Activated B cell treated with CpG ODN at 0.5 μM for 24 hours (primary cell): ENCODE measurements at regions not wholly inside any gene's neighbourhood (a gene's known extent, or its start where the extent isn't known, plus 50 kb on each side); places are given as distances from the start of the nearest gene placed in this dataset.

Experiments used
- ATAC-seq: fragments of 200-7000 bp; cut with Tn5 transposase; one replicate; pipeline ENCODE4 v1.10.0; 2021; ENCODE audit warnings: low read depth, mild to moderate bottlenecking, moderate library complexity
- CTCF ChIA-PET: fragments of 350-600 bp; sonication (Branson Sonifier 250); formaldehyde crosslinking; loops from one replicate; lab custom pipeline; 2021; ENCODE audit warnings: antibody characterized with exemption; lab: Charles Lee
- POLR2A ChIA-PET: fragments of 350-600 bp; sonication (Branson Sonifier 250); formaldehyde crosslinking; loops from one replicate; lab custom pipeline; 2021; ENCODE audit warnings: antibody characterized with exemption; lab: Charles Lee
- DNase-seq: peaks from one replicate; pipeline ENCODE4 v3.0.0; 2022
- H3K27ac Mint-ChIP-seq: one replicate; pipeline ENCODE4 v1.8.0; 2020; ENCODE audit warnings: mixed read lengths
- H3K27me3 Mint-ChIP-seq: one replicate; pipeline ENCODE4 v1.8.0; 2021; ENCODE audit warnings: mixed read lengths
- H3K36me3 Mint-ChIP-seq: one replicate; pipeline ENCODE4 v1.8.0; 2021; ENCODE audit warnings: low read depth, mixed read lengths
- H3K4me1 Mint-ChIP-seq: one replicate; pipeline ENCODE4 v1.8.0; 2021; ENCODE audit warnings: mixed read lengths
- H3K4me3 Mint-ChIP-seq: one replicate; pipeline ENCODE4 v1.8.0; 2020; ENCODE audit warnings: mild to moderate bottlenecking, mixed read lengths
- H3K9me3 Mint-ChIP-seq: one replicate; pipeline ENCODE4 v1.8.0; 2020; ENCODE audit warnings: mixed read lengths
- intact Hi-C: fragments of 100-400 bp; cut with micrococcal nuclease; formaldehyde crosslinking; loops from one replicate; pipeline ENCODE4 v1.15.1; 2024
- TF ChIP-seq, protein P1 (sequence below): fragments of 200-600 bp; IDR thresholded peaks from one replicate; pipeline ENCODE4 v1.8.0; 2022; ENCODE audit warnings: antibody characterized with exemption, mild to moderate bottlenecking

DNA sequence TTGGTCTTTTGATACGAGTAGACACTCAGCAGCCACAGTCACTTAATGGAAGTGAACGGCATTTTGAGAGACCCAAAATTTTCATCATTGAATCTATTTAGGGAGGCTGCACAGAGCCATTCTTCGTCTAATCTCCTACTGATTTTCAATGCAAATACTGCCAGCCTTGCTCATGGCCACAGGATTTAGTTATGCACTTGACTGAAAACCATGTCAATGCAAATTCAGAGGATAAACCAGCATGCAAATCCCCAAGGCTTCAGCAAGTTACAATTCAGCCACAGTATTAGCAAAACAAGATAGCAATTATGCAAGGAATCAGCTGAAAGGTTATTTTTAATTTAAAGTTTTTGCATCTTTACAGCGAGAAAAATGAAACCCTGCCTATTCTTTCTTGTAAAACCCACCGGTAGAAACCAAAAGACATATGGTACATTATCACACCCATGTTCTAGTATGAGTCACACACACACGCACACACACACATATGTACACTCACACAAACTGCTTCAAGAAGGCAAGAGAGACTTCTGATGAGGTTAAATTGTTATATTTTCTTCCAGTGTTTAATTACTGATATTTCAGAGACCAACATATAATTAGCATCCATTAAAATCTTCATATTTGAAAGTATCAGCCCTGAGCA is 985.3 kb upstream of the FLRT2 start:
- H3K27ac Mint-ChIP-seq = no peak overlapping the region
- CTCF ChIA-PET = no interaction called here
- ATAC-seq (no peak), DNase-seq (no peak)
- H3K4me1 Mint-ChIP-seq = no peaks in the 10 kb centered on the region
- H3K9me3 Mint-ChIP-seq = peaks cover 10% of the 10 kb centered on the region
- H3K27me3 Mint-ChIP-seq = no peaks in the 10 kb centered on the region
- no peak overlapping the region for H3K4me3 Mint-ChIP-seq
- TF ChIP-seq, protein P1, sequence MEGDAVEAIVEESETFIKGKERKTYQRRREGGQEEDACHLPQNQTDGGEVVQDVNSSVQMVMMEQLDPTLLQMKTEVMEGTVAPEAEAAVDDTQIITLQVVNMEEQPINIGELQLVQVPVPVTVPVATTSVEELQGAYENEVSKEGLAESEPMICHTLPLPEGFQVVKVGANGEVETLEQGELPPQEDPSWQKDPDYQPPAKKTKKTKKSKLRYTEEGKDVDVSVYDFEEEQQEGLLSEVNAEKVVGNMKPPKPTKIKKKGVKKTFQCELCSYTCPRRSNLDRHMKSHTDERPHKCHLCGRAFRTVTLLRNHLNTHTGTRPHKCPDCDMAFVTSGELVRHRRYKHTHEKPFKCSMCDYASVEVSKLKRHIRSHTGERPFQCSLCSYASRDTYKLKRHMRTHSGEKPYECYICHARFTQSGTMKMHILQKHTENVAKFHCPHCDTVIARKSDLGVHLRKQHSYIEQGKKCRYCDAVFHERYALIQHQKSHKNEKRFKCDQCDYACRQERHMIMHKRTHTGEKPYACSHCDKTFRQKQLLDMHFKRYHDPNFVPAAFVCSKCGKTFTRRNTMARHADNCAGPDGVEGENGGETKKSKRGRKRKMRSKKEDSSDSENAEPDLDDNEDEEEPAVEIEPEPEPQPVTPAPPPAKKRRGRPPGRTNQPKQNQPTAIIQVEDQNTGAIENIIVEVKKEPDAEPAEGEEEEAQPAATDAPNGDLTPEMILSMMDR = no peak
- H3K36me3 Mint-ChIP-seq = no peaks in the 10 kb centered on the region
- POLR2A ChIA-PET = no interaction called here
- intact Hi-C loops = no loop called here

DNA sequence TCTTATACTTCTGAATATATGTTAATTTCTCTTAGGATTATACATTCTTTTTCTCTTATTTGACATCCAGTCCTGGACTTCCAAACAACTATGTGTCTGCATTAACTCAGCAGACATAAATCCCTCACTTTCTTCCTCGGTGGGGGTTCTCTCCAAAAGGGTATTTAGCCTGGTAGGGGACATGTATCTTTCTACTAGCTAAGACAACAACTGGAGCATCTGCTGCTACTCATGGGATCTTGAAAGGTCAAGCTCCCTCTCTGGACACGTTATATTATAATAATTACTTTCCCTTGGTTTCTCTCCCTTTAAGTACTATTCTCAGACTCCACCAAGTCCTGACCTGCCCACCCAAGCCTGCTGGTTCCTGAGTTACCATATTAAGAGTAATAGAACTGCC is 983.7 kb upstream of the FLRT2 start:
- Mint-ChIP-seq H3K4me1 (no peaks in the 10 kb centered on the region), H3K27ac (no peak overlapping the region), H3K27me3 (no peaks in the 10 kb centered on the region), H3K36me3 (no peaks in the 10 kb centered on the region), H3K9me3 (peaks cover 10% of the 10 kb centered on the region), H3K4me3 (no peak overlapping the region)
- DNase-seq (no peak), ATAC-seq (no peak)
- POLR2A ChIA-PET = no interaction called here
- CTCF ChIA-PET = no interaction called here
- intact Hi-C loops = no loop called here
- TF ChIP-seq, protein P1 = no peak

DNA sequence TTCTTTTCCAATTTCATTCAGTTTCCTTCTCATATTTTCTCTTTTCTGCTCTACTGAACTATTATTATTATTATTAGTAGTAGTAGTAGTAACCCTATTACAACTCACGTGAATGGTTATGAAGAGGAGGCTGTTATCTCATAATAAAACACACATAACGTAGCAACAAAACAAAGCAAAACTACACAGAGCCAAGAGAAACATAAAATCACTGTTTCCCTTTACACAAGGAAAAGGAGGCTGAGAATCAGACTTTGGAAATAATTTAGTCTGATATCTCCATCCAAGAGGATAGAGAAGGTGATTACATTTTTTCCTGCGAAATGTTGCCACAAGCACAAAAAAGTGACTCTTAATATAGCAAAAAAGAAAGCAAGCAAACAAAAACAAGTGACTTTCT is 975.8 kb upstream of the FLRT2 start:
- H3K27ac Mint-ChIP-seq = no peak overlapping the region
- no peak for DNase-seq
- peaks cover 5% of the 10 kb centered on the region for H3K9me3 Mint-ChIP-seq
- intact Hi-C loops = no loop called here
- ATAC-seq = no peak
- H3K36me3 Mint-ChIP-seq = no peaks in the 10 kb centered on the region
- no peaks in the 10 kb centered on the region for H3K4me1 Mint-ChIP-seq
- TF ChIP-seq, protein P1 = no peak
- no peak overlapping the region for H3K4me3 Mint-ChIP-seq
- H3K27me3 Mint-ChIP-seq = no peaks in the 10 kb centered on the region
- ChIA-PET POLR2A (no interaction called here), CTCF (no interaction called here)

DNA sequence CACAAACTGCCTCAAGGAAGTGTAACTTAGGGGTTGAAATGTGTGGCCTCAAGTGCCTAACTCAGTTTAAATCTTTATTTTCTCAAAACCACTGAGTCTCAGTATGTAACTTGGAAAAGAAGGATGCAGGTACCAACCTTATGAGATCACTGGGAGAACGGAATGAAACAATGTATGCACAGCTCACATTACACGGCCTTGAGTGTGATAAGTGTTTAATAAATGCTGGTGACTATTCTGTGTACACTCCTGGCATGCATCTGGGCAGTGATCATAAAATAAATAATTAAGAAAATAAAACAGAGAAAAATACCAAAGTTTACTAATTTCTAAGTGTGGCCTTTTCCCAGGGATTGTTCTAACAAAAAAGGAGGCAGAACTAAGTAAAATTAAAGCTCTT is 974.5 kb upstream of the FLRT2 start:
- Mint-ChIP-seq H3K36me3 (no peaks in the 10 kb centered on the region), H3K4me3 (no peak overlapping the region), H3K27ac (no peak overlapping the region), H3K9me3 (peaks cover 5% of the 10 kb centered on the region), H3K4me1 (no peaks in the 10 kb centered on the region), H3K27me3 (no peaks in the 10 kb centered on the region)
- CTCF ChIA-PET = no interaction called here
- ATAC-seq = no peak
- intact Hi-C loops = no loop called here
- no peak for DNase-seq
- TF ChIP-seq, protein P1 = no peak
- POLR2A ChIA-PET = no interaction called here

DNA sequence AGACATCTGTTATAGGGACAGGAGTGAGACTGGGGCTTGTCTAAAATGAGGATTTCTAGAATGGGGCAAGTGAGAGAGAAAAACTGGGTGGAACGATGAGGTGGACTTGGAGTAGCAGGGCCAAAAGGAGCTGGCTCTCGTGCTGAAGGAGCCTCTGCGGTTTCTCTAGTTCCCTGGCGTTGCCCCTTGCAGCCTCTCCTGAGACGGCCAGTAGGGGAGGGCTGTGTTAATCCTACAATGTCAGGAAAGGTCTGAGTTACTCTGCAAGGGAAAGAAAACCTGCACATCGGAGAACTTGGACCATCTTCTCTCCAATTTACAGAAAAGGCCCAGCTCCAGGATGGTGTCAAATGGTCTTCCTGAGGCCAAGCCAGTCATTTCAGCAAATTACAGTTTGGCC is 963.8 kb upstream of the FLRT2 start:
- TF ChIP-seq, protein P1 = no peak
- ChIA-PET POLR2A (no interaction called here), CTCF (no interaction called here)
- Mint-ChIP-seq H3K27me3 (no peaks in the 10 kb centered on the region), H3K4me1 (no peaks in the 10 kb centered on the region), H3K27ac (no peak overlapping the region), H3K36me3 (no peaks in the 10 kb centered on the region), H3K9me3 (peaks cover 16% of the 10 kb centered on the region), H3K4me3 (no peak overlapping the region)
- DNase-seq (no peak), ATAC-seq (no peak)
- intact Hi-C loops = no loop called here
